Activated naive CD4-positive, alpha-beta T cell treated with anti-CD3 and anti-CD28 coated beads for 36 hours (primary cell): ENCODE measurements at regions not wholly inside any gene's neighbourhood (a gene's known extent, or its start where the extent isn't known, plus 50 kb on each side); places are given as distances from the start of the nearest gene placed in this dataset.

Source experiments
- CTCF ChIA-PET: fragments of 350-600 bp; sonication (Branson Sonifier 250); formaldehyde crosslinking; loops from one replicate; lab custom pipeline; 2021; ENCODE audit warnings: antibody characterized with exemption; lab: Charles Lee
- DNase-seq: peaks from one replicate; pipeline ENCODE4 v3.0.0-alpha.2; 2020
- H3K27ac Mint-ChIP-seq: one replicate; pipeline ENCODE4 v1.8.0; 2021; ENCODE audit warnings: mild to moderate bottlenecking, mixed read lengths
- H3K27me3 Mint-ChIP-seq: one replicate; pipeline ENCODE4 v1.8.0; 2021; ENCODE audit warnings: low read depth, mixed read lengths
- H3K36me3 Mint-ChIP-seq: one replicate; pipeline ENCODE4 v1.8.0; 2021; ENCODE audit warnings: low read depth, mixed read lengths
- H3K4me1 Mint-ChIP-seq: one replicate; pipeline ENCODE4 v1.8.0; 2021; ENCODE audit warnings: low read depth, mixed read lengths
- H3K4me3 Mint-ChIP-seq: one replicate; pipeline ENCODE4 v1.8.0; 2021; ENCODE audit warnings: mild to moderate bottlenecking, moderate library complexity, mixed read lengths
- H3K9me3 Mint-ChIP-seq: one replicate; pipeline ENCODE4 v1.8.0; 2021; ENCODE audit warnings: mixed read lengths
- intact Hi-C: fragments of 100-400 bp; cut with micrococcal nuclease; formaldehyde crosslinking; loops from one replicate; pipeline ENCODE4 v1.15.1; 2023

DNA sequence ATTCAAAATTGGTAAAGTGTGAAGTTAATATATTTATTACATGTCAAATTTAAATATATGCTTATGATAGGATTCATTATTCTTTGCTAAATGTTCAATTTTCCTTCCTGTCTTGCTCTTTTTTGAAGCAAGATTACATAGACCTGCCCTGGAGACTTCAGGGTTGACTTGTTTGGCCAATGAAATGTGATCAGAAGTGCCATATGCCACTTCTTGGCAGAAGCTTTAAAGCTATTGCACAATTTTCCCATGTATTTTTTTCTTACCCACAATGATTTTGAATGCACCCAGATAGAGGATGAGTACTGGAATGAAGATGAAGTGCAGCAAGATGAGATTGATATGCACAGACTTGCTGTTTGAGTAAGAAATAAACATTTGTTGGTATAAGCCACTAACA, 406.3 kb upstream of the BCHE start:
- no peak for DNase-seq
- H3K4me1 Mint-ChIP-seq = no peaks in the 10 kb centered on the region
- no peaks in the 10 kb centered on the region for H3K27me3 Mint-ChIP-seq
- H3K27ac Mint-ChIP-seq = no peak overlapping the region
- no peaks in the 10 kb centered on the region for H3K36me3 Mint-ChIP-seq
- no peak overlapping the region for H3K4me3 Mint-ChIP-seq
- intact Hi-C loops = no loop called here
- H3K9me3 Mint-ChIP-seq = peaks cover 3% of the 10 kb centered on the region
- CTCF ChIA-PET = no interaction called here

DNA sequence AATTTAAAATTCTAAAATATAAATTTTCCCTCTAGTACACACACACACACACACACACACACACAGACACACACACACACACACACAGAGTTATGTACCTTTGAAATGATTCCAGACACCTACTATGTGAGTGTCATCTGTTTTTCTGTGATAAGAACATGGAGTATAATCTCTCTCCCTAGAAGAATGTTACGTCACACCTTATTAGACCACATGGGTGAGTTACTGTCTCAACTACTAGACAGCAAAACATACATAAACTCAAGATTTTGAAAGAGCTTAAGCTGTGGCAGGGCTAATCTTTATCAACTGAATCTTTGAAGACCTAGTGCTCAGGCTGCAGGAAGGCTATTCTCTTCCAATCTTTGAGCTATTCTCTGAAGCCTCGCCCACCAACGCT, 385.9 kb upstream of the BCHE start:
- Mint-ChIP-seq H3K27me3 (no peaks in the 10 kb centered on the region), H3K4me3 (no peak overlapping the region), H3K9me3 (peaks cover 1% of the 10 kb centered on the region), H3K27ac (no peak overlapping the region), H3K4me1 (no peaks in the 10 kb centered on the region), H3K36me3 (no peaks in the 10 kb centered on the region)
- intact Hi-C loops = no loop called here
- CTCF ChIA-PET = no interaction called here
- DNase-seq = no peak

DNA sequence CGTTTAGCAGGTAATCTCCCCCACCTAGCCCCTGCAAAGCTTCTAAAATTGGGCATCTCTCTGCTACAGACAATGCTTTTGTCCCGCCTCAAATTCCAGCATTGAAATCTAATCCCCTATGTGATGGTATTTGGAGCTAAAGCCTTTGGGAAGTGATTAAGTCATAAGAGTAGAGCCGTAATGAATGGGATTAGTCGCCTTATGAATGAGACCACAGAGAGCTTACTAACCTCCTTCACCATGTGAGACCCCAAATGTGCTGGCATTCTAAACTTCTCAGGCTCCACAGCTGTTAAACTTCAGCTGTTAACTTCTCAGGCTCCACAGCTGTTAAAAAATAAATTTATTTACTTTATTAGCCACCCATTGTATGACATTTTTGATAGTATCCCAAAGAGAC, 374.2 kb upstream of the BCHE start:
- no peak overlapping the region for H3K4me3 Mint-ChIP-seq
- H3K9me3 Mint-ChIP-seq = peaks cover 5% of the 10 kb centered on the region
- intact Hi-C loops = no loop called here
- no peak for DNase-seq
- H3K36me3 Mint-ChIP-seq = no peaks in the 10 kb centered on the region
- CTCF ChIA-PET = interaction anchor here (0.7 kb wide), 1 partner anchor 109 kb away, joined by 3 read pairs; no protein-coding TSS in a partner anchor
- no peaks in the 10 kb centered on the region for H3K4me1 Mint-ChIP-seq
- H3K27me3 Mint-ChIP-seq = no peaks in the 10 kb centered on the region
- no peak overlapping the region for H3K27ac Mint-ChIP-seq

DNA sequence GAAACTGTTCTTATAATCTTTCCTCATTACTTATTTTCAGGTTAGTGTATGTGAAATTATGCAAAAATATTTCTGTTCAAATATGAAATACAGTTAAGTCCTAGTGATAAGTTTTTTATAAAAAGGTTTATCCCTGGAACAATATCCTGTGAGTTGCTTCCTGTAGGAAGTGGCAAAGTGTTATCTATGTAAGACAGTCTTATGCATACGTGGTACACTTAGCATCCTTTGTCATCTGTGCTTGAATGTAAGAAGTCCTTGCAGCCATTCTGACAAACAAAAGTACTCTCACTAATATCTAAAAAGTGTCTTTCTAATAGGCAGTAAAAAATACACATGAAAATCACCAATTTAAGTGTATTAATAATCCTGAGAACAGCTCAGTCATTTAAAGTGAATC, 372.5 kb upstream of the BCHE start:
- CTCF ChIA-PET = no interaction called here
- intact Hi-C loops = no loop called here
- Mint-ChIP-seq H3K4me3 (no peak overlapping the region), H3K27me3 (no peaks in the 10 kb centered on the region), H3K36me3 (no peaks in the 10 kb centered on the region), H3K9me3 (peaks cover 2% of the 10 kb centered on the region), H3K27ac (no peak overlapping the region), H3K4me1 (no peaks in the 10 kb centered on the region)
- no peak for DNase-seq

DNA sequence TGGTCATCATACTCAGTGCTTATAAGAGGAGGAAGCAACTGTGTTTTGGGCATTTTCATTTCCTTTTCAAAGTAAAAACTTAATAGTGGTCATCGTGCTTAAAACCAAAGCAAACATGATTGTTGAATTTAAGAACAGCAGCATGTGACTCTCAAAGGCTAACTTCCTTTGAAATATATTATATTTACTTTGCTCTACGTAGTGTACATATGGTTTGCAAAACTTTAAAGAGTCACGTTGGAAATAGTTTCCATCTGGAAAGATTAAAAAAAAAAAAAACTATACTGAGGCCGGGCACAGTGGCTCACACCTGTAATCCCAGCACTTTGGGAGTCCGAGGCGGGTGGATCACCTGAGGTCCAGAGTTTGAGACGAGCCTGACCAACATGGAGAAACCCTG, 367.9 kb upstream of the BCHE start:
- Mint-ChIP-seq H3K9me3 (peaks cover 3% of the 10 kb centered on the region), H3K27ac (no peak overlapping the region), H3K4me1 (no peaks in the 10 kb centered on the region), H3K36me3 (no peaks in the 10 kb centered on the region), H3K4me3 (no peak overlapping the region), H3K27me3 (no peaks in the 10 kb centered on the region)
- intact Hi-C loops = no loop called here
- no peak for DNase-seq
- CTCF ChIA-PET = no interaction called here

DNA sequence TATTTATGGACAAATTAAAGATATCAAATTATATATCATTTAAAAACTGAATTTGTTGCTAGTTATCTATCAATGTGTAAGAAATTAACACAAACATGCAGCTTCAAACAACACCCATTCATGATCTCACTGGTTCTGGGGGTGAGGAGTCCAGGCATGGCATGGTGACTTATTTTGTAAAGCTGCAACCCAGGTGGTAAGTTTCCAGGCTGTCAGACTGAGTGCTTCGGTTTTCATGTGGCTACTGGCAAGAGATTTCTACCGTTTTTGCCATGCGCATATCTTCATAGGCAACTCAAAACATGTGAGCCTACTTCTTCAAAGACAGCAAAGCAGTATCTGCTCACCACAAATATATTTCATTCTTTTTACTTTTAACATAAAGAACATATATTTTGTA, 364.3 kb upstream of the BCHE start:
- H3K36me3 Mint-ChIP-seq = no peaks in the 10 kb centered on the region
- CTCF ChIA-PET = no interaction called here
- no peaks in the 10 kb centered on the region for H3K4me1 Mint-ChIP-seq
- H3K9me3 Mint-ChIP-seq = peaks cover 8% of the 10 kb centered on the region
- no peak overlapping the region for H3K4me3 Mint-ChIP-seq
- H3K27ac Mint-ChIP-seq = no peak overlapping the region
- intact Hi-C loops = no loop called here
- no peaks in the 10 kb centered on the region for H3K27me3 Mint-ChIP-seq
- DNase-seq = no peak

DNA sequence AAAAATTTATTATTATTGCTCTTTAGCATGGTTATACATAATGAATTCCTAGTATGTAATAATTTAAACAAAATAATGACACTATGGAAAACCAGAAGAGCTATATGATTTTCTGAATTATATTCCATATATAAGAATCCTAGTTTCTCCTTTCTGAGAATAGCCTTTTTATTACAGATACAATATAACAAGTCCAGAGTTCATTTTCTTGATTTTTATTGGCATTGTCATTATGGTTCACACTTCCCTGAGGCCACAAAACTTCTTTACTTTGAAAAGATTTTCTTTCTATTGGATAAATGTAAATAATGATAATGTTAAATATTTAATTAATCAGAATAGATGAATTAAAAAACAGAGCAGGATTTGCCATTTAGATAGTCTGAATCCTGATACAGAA, 362.3 kb upstream of the BCHE start:
- H3K27me3 Mint-ChIP-seq = no peaks in the 10 kb centered on the region
- no peak for DNase-seq
- intact Hi-C loops = no loop called here
- CTCF ChIA-PET = no interaction called here
- no peaks in the 10 kb centered on the region for H3K36me3 Mint-ChIP-seq
- H3K9me3 Mint-ChIP-seq = peaks cover 10% of the 10 kb centered on the region
- H3K4me1 Mint-ChIP-seq = no peaks in the 10 kb centered on the region
- no peak overlapping the region for H3K4me3 Mint-ChIP-seq
- H3K27ac Mint-ChIP-seq = no peak overlapping the region

DNA sequence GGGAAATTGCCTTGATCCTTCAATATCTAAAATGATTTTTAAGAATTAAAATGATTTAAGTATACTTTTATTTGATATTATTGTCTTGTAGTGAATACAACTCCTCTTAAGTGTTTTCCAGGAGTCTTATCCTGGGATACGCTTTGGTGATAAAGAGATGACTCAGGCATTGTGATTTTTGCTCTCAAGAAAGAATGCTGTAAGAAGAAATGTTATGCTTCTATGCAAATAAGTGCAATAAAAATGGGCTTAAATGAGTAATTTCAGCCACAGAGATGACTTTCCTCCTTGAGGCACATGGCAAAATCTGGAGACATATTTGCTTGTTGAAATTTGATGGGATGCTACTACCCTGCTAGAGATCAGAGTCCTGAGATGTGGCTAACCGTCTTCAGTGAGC, 358.6 kb upstream of the BCHE start:
- H3K27me3 Mint-ChIP-seq = no peaks in the 10 kb centered on the region
- CTCF ChIA-PET = no interaction called here
- no peaks in the 10 kb centered on the region for H3K36me3 Mint-ChIP-seq
- no peak overlapping the region for H3K4me3 Mint-ChIP-seq
- no peaks in the 10 kb centered on the region for H3K4me1 Mint-ChIP-seq
- peaks cover 10% of the 10 kb centered on the region for H3K9me3 Mint-ChIP-seq
- no peak overlapping the region for H3K27ac Mint-ChIP-seq
- intact Hi-C loops = no loop called here
- DNase-seq = no peak

DNA sequence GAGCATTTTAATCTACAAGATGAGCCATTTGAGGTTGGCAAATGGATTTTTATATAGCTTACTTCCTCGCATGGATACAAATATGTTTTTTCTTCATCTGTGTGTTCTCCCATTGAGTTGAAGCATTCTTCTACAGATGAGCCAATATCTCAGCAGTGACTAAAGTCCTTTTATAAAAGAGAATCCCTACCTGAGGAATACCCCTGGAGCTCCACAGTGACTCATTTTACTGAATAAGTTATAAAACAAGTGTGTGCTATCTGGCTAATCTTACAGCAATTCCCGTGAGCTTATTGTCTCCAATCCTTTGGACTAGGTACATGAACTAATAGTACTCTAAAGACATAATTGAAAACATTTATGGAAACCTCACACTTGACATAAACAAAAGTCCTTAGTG, 354.2 kb upstream of the BCHE start:
- peaks cover 7% of the 10 kb centered on the region for H3K9me3 Mint-ChIP-seq
- CTCF ChIA-PET = no interaction called here
- DNase-seq = no peak
- H3K4me1 Mint-ChIP-seq = no peaks in the 10 kb centered on the region
- H3K36me3 Mint-ChIP-seq = no peaks in the 10 kb centered on the region
- no peak overlapping the region for H3K4me3 Mint-ChIP-seq
- no peak overlapping the region for H3K27ac Mint-ChIP-seq
- no peaks in the 10 kb centered on the region for H3K27me3 Mint-ChIP-seq
- intact Hi-C loops = no loop called here

DNA sequence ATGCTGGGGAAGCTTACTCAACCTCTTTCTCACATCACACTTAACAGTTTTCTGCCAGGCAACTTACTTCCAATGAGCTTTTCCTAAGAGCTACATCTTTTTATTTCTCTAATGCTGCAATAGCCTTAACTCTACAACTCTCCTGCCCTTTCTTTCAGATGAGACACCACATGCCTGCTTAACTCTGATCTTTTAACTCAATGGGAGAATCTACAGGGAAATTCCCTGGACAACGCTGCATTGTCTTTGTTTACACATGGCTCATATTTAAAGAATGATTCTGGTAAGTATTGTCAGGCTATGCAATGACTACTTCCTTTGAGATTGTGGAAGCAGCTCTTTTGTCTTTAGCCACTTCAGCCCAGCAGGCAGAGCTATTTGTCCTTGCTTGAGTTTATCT, 353.1 kb upstream of the BCHE start:
- intact Hi-C loops = no loop called here
- H3K27ac Mint-ChIP-seq = no peak overlapping the region

DNA sequence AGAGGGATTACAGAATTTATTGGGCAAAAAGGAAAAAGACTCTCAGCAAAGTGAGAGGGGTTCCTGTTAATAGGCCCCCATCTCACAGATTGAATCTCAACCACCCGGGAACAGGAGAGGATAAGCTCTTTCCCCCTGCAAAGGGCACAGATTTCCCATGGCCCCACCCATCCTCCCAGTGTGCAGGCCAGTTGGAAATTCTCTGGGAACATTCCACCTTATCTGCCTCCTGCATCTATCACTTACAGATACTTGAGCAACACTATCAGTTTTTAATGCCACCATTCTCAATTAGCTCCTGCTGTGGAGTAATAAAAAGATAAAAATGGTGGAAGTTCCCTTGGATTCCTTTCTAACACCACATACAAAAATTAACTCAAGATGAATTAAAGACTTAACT, 350.0 kb upstream of the BCHE start:
- CTCF ChIA-PET = no interaction called here
- no peak overlapping the region for H3K27ac Mint-ChIP-seq
- peaks cover 15% of the 10 kb centered on the region for H3K9me3 Mint-ChIP-seq
- DNase-seq = no peak
- H3K4me1 Mint-ChIP-seq = no peaks in the 10 kb centered on the region
- H3K27me3 Mint-ChIP-seq = no peaks in the 10 kb centered on the region
- no peak overlapping the region for H3K4me3 Mint-ChIP-seq
- intact Hi-C loops = no loop called here
- no peaks in the 10 kb centered on the region for H3K36me3 Mint-ChIP-seq

More for the DNA sequence above, 353.1 kb upstream of the BCHE start:
- H3K36me3 Mint-ChIP-seq = no peaks in the 10 kb centered on the region
- CTCF ChIA-PET = no interaction called here
- H3K9me3 Mint-ChIP-seq = peaks cover 12% of the 10 kb centered on the region
- H3K4me1 Mint-ChIP-seq = no peaks in the 10 kb centered on the region
- H3K27me3 Mint-ChIP-seq = no peaks in the 10 kb centered on the region
- no peak for DNase-seq
- H3K4me3 Mint-ChIP-seq = no peak overlapping the region

DNA sequence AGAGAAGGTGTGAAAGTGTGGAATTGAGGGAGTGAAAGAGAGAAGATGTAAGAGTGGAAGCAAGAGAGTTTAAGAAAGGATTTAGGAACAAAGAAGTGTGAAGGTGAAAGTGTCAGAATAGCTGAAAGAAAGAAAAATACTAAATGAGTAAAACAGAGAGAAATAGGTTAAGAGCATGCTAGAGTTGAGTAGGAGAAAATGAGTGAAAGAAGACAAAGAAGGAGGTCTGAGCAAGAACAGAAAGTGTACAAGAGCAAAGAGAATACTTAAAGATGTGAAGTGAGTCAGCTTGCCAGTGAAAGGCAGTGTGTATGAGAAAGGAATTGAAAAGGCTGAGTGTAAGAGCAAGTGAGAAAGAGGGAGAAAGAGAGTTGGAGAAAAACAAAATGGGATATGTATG, 348.8 kb upstream of the BCHE start:
- Mint-ChIP-seq H3K4me1 (no peaks in the 10 kb centered on the region), H3K4me3 (no peak overlapping the region), H3K9me3 (peaks cover 15% of the 10 kb centered on the region), H3K27me3 (no peaks in the 10 kb centered on the region), H3K36me3 (no peaks in the 10 kb centered on the region), H3K27ac (no peak overlapping the region)
- intact Hi-C loops = no loop called here
- DNase-seq = no peak
- CTCF ChIA-PET = no interaction called here

DNA sequence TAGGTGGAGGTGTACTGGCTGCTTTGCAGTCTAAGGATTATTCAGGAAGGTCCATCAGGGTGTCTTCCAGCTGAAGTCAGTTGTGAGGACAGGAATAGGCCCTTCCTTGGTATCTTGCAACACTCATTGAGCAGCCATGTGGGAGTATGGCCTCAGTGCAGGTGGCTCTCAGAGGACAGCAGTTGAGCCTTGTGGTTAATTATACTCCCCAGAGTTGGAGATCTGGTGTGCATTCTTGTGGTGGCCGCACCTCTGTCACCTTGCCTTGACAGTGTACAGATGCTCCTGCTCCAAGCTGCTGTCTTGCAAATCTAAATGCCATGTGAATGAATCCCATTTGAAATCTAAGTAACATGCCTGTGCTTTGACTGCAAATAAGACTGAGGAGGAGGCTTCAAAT, 339.9 kb upstream of the BCHE start:
- Mint-ChIP-seq H3K4me3 (no peak overlapping the region), H3K9me3 (no peaks in the 10 kb centered on the region), H3K27ac (no peak overlapping the region), H3K4me1 (no peaks in the 10 kb centered on the region), H3K27me3 (no peaks in the 10 kb centered on the region), H3K36me3 (no peaks in the 10 kb centered on the region)
- no peak for DNase-seq
- CTCF ChIA-PET = no interaction called here
- intact Hi-C loops = no loop called here

DNA sequence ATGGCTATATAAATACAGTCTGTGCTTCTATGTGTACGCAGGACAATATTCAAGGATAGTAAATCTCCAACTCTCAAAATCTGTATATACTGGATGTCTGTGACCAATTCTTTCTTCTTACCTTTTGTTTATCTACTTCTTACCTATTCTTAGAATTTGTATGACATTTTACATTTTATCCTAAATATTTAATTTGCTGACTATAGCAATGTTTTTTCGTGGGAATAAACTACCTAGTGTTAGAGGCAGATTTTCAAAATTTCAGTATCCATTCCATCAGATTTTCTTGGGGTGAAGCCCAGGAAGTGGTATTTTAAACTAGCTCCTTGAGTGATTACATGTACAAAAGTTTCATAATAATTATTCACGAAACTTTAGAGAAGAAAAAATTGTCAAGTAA, 334.5 kb upstream of the BCHE start:
- no peaks in the 10 kb centered on the region for H3K36me3 Mint-ChIP-seq
- CTCF ChIA-PET = no interaction called here
- H3K4me3 Mint-ChIP-seq = no peak overlapping the region
- H3K4me1 Mint-ChIP-seq = no peaks in the 10 kb centered on the region
- no peak overlapping the region for H3K27ac Mint-ChIP-seq
- peaks cover 1% of the 10 kb centered on the region for H3K9me3 Mint-ChIP-seq
- no peaks in the 10 kb centered on the region for H3K27me3 Mint-ChIP-seq
- intact Hi-C loops = no loop called here
- DNase-seq = no peak
